ENCODE measurements at regions not wholly inside any gene's neighbourhood (a gene's known extent, or its start where the extent isn't known, plus 50 kb on each side); places are given as distances from the start of the nearest gene placed in this dataset.

DNA sequence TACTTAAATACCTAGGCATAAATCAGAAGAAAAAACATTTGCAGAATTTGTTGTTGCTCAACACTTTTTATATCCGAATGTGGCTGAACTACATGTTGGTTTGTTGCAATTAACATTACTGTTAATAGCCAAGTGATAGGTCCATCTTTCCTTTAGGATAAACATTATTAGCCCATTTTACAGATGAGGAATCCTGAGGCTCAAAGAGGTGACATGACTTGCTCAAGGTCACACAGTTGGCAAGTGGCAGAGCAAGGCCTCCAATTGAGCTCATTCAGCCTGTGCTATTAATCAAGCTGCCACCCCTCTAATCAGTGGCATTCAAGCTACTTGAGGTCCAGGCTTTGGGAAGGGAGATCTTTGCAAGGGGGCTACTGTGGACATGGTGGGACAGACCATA, 125.8 kb upstream of the ATP2B2 start:
- TF ChIP-seq RNF2 (conservative IDR thresholded peaks at IDR 0.05; ENCODE audit: low read depth), result no peak
- TF ChIP-seq ZNF44 (CRISPR knock-in tag; IDR thresholded peaks at IDR 0.05), result no peak
- TF ChIP-seq ZNF572 (CRISPR knock-in tag; IDR thresholded peaks at IDR 0.05), result no peak
- no peak for TF ChIP-seq POLR2AphosphoS2 (IDR thresholded peaks at IDR 0.05; ENCODE audit: low read depth, low read length)
- TF ChIP-seq KDM1A (CRISPR knock-in tag; IDR thresholded peaks at IDR 0.05), result no peak
- no peak for TF ChIP-seq POLR2A (IDR thresholded peaks at IDR 0.05; ENCODE audit: insufficient read depth in 1 of 2, low read depth in 2 of 2, low read length in 2 of 2)
- no peak for TF ChIP-seq ZNF567 (CRISPR knock-in tag; IDR thresholded peaks at IDR 0.05; ENCODE audit: borderline replicate concordance)
- TF ChIP-seq, protein P1, sequence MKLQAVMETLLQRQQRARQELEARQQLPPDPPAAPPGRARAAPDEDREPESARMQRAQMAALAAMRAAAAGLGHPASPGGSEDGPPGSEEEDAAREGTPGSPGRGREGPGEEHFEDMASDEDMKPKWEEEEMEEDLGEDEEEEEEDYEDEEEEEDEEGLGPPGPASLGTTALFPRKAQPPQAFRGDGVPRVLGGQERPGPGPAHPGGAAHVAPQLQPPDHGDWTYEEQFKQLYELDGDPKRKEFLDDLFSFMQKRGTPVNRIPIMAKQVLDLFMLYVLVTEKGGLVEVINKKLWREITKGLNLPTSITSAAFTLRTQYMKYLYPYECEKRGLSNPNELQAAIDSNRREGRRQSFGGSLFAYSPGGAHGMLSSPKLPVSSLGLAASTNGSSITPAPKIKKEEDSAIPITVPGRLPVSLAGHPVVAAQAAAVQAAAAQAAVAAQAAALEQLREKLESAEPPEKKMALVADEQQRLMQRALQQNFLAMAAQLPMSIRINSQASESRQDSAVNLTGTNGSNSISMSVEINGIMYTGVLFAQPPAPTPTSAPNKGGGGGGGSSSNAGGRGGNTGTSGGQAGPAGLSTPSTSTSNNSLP (IDR thresholded peaks at IDR 0.05; ENCODE audit: low read depth, low read length), result no peak
- TF ChIP-seq, protein P2, sequence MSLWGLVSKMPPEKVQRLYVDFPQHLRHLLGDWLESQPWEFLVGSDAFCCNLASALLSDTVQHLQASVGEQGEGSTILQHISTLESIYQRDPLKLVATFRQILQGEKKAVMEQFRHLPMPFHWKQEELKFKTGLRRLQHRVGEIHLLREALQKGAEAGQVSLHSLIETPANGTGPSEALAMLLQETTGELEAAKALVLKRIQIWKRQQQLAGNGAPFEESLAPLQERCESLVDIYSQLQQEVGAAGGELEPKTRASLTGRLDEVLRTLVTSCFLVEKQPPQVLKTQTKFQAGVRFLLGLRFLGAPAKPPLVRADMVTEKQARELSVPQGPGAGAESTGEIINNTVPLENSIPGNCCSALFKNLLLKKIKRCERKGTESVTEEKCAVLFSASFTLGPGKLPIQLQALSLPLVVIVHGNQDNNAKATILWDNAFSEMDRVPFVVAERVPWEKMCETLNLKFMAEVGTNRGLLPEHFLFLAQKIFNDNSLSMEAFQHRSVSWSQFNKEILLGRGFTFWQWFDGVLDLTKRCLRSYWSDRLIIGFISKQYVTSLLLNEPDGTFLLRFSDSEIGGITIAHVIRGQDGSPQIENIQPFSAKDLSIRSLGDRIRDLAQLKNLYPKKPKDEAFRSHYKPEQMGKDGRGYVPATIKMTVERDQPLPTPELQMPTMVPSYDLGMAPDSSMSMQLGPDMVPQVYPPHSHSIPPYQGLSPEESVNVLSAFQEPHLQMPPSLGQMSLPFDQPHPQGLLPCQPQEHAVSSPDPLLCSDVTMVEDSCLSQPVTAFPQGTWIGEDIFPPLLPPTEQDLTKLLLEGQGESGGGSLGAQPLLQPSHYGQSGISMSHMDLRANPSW (CRISPR knock-in tag; IDR thresholded peaks at IDR 0.05; ENCODE audit: borderline replicate concordance), result no peak
- no peak for TF ChIP-seq GABPA (IDR thresholded peaks at IDR 0.05; ENCODE audit: low read depth, low read length)
- TF ChIP-seq GABPA (CRISPR knock-in tag; IDR thresholded peaks at IDR 0.05; ENCODE audit: low read depth), result no peak
- TF ChIP-seq FOSL1 (CRISPR knock-in tag; IDR thresholded peaks at IDR 0.05; ENCODE audit: borderline replicate concordance), result no peak
- TF ChIP-seq ATF7-NPFF (CRISPR knock-in tag; IDR thresholded peaks at IDR 0.05; ENCODE audit: low read depth), result no peak

Data from HepG2 (cell line).